Kidney tubule cell (primary cell): ENCODE measurements at regions not wholly inside any gene's neighbourhood (a gene's known extent, or its start where the extent isn't known, plus 50 kb on each side); places are given as distances from the start of the nearest gene placed in this dataset.
"Not testable (repeated sequence)": the region's sequence is repeated elsewhere in the genome, so short reads cannot be mapped to it uniquely, and the experiment has no call there.

Source experiments
- DNase-seq: peaks from one replicate; pipeline ENCODE4 v3.0.0-alpha.2; 2018; ENCODE audit warnings: low spot score

DNA sequence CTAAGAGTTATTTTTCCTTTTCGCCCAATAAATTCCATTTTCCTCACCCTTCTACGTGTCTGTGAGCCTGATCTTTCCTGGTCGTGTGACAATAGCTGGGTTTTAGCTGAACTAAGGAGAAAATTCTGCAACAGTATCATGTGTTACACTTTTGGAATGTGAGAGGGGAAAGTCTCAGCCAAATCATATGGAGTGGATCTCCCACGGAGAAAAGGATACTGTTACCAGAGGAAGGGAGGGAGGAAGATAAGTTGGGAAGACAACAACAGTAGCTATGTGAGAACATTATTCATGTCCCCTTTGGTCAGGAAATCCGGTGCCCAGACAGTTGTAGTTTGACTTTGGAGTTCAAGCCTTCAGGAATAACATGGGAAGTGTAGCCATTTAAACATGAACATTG is 584.0 kb upstream of the RAG2 start:
- DNase-seq = no peak

DNA sequence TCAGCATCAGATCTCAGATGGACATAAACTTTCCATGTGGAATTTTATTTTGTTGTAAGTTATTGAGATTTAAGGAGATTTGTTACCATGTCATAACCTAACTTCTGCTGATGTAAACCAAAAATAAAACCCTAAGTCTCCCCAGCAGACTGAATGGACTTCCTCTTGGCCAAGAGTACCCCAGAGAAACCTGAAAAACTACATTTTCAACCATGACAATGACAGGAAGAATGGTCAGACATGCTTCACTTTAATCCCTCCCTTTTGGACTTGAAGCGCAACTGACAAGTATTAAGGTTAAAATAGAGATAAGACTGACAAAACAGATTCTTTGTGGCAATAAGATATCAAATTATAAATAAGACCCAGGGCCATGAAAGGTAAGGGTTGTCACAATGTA is 579.7 kb upstream of the RAG2 start:
- DNase-seq = no peak

DNA sequence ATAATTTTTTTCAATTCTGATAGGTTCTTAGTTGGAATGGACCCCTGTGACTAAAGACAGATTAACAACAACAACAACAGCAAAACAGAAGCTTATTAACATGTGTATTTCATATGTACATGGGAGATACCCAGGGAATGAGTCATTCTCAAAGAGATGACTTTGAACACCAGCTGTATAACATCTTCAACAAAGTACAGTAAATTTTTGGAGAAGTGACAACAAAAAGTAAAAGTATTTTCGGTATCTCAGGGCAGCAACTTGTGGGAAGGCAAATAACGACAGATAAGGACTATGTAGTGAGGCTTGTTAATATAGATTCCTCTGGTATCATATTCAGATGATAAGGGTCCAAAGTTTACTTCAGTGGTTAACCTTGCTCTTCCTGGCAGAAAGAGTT is 573.4 kb upstream of the RAG2 start:
- DNase-seq = no peak

DNA sequence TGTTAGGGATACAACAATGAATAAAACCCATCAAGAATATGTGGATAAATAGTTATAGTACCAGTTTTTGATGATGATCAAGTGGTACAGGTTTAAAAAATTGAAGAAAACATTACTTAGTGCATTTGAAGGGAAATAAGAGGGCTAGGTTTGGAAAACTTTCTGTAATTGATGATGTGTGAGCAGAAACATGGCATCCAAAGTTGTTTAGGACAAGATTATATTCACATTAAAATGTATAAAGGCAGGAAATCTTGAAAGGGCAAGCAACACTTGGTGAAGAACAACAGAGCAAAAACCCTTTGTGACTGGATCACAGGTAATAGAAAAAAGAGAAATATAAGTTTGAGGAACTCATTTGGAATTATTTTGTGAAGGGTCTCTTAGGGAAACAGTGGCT is 572.3 kb upstream of the RAG2 start:
- DNase-seq = no peak

DNA sequence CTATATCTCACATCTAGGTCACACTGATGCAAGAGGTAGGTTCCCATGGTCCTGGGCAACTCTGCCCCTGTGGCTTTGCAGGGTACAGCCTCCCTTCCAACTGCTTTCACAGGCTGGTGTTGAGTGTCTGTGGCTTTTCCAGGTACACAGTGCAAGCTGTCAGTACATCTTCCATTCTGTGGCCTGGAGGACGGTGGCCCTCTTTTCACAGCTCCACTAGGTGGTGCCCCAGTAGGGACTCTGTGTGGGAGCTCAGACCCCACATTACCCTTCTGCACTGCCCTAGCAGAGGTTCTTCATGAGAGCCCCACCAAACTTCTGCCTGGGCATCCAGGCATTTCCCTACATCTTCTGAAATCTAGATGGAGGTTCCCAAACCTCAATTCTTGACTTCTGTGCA is 547.4 kb upstream of the RAG2 start:
- not testable (repeated sequence) for DNase-seq

DNA sequence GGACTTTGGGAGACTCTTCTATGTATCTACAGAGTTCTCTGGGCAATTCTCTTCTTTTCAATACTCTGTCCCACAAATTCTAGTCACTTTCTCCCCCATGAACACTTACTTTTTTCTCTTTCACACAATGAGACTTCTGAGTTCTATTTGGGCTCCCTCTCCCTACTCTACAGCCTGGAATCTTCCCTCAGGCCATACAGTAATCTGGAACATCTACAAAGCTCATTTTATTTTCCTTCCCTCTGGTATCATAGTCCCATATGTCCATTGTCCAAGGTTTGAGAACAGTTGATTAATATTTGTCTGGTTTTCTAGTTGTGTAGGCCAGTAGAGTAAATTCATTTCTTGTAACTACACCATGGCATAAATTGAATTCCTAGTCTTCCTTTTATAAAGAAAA is 544.6 kb upstream of the RAG2 start:
- no peak for DNase-seq

DNA sequence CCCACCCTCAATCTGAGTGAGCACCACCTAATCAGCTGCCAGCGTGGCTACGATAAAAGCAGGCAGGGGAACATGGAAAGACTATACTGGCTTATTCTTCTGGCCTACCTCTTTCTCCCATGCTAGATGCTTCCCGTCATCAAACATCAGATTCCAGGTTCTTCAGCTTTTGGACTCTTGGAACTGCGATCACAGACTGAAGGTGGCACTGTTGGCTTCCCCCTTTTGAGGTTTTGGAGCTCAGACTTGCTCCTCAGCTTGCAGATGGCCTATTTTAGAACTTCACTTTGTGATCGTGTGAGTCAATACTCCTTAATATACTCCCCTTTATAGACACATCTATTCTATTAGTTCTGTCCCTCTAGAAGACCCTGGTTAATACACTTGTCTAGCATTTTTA is 543.7 kb upstream of the RAG2 start:
- DNase-seq = no peak

DNA sequence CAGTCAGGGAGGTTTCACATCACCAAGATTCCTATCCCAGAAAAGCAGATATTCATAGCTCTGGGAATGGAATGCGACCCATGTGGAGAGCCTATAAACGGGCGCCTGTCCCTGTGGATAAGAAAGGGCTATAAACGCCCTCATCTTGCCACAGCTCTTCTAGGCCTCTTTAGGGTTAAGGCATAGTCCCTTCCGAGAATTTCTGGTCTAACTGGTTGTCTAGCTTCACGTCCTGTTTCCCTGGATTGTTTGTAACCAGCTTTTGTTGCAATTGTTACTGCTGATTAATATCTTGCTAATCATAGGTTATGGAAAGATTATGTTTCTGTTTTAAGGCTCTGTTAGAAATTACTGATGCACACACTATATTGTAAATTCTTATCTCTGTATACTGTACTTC is 537.6 kb upstream of the RAG2 start:
- DNase-seq = not testable (repeated sequence)

DNA sequence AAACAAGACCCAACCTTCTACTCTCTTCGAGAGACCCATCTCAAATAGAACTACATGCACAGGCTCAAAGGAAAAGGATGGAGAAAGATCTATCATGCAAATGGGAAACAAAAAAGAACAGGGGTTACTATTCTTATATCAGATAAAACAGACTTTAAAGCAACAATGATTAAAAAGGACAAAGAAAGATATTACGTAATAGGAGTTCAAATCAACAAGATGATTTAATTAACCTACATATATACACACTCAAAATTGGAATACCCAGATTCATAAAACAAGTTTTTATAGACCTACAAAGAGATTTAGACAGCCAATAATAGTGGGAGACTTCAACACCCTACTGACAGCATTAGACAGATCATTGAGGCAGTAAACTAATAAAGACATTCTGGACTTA is 536.6 kb upstream of the RAG2 start:
- no peak for DNase-seq

DNA sequence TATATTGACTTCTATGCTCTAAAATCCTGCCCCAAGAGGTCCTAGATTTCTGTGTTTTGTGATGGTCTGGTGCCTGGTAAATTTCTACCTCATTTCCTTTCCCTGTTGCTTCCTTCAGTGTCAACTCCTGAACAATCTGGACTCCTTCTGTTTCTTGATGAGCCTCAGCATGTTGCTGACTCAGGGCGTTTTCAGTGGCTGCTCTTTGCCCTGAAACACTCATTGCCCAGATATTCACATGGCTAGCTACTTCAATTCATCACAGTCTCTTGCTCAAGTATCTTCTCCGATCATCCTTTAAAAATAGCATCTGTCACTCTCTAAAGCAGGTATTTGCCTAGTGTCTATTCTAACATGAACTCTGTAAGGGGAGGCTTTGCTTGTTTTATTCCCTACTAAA is 526.3 kb upstream of the RAG2 start:
- DNase-seq = peak; percentile 12

DNA sequence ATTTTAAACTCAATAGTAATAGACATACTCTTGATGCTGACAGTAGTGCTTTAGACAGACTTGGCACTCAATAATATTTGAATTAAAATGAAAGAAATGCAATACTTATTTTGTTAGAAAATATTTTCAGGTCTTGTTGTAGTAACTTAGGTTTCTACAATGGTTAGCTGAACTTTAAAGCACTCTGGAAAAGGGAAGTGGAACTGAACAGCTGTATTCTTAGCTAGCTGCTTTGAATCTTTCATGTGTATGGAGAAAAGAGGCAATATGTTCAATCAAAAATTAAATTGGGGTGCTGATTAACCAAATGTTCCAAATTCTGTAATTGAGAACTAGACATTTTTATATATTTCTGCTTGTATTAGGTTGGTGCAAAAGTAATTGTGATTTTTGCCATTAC is 517.9 kb upstream of the RAG2 start:
- no peak for DNase-seq

DNA sequence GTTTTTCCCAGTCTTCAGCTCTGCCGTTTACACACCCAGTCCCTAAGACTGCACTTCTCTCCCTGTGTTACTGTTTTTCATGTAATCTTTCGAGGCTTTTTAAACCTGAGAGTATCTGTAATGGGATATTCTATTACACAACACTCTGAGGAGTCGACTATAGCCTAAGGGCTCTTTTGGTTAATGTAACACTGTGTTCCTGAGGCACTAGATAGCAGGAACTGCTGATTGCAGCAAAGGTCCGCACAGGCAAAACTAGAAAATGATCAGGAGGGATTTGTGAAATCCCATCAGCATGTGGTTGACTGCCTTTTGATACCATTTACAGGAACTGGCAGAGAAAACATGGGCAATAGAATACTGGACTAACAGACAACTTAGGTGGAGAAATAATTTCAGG is 512.3 kb upstream of the RAG2 start:
- DNase-seq = no peak

DNA sequence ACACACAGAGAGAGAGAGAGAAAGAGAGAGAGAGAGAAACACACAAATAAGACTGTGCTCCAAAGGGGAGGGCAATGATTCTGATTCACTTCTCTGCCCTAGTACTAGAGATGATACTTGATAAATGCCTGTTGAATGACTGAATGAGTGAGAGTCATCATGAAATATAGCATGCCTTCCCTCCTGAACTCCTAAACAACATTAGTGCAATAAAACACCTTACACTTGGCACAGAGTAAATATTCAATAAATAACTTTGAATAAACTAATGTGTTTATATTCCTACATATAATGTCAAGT is 511.2 kb upstream of the RAG2 start:
- no peak for DNase-seq

DNA sequence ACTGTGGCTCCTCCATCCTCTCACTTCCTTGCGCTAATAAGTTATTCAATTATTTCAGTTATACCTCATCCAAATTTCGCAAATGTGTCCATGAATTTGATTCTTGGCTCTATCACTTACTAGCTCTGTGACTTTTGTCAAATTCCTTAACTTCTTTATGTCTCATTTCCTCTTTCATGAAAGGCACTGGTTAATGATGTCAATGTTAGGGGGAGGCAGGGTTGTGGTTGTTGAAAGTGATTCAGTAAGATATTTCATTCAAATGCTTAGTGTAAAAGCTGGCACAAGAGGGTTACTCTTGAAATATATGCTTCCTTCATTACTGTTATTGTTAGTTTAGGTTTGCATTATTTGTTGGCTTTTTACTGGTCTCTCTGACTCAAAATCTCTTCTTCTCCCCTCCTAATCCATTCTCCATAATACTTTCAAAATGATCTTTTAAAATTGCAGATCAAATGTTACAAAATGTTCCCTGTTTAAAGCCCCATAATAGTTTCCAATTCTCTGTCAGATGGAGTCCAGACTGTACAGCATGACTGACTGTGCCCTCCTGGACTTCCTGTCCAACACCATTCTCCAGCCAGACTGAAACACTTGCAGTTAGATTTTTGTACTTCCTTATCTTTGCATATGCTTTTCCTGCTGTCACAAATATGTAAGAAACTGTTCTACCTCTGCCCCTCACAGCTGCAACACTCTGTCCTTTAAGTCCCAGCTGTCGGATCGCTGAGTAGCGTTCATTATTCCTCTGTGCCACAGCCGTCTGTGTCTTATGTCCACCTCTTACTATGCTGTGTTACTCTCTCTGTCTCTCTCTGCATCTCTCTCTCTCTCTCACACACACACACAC is 510.6 kb upstream of the RAG2 start:
- DNase-seq = peak; percentile 15

DNA sequence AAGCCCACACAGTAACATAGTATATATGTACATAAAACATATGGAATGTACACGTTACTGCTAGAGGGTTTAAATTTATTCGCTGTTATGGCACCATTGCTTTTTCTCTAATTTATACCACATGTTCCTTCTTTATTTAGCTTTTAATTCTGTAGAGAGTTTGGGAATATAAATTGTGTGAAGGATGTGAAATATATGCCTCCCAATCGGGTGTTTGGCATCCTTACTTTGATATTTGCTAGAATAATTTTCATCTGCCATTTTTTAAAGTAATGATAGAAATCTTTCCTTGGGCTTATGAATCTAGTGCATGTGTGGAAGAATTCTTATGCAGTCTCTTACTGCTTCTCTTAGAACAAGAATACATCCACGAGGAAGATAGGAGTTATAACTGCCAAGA is 509.8 kb upstream of the RAG2 start:
- no peak for DNase-seq

DNA sequence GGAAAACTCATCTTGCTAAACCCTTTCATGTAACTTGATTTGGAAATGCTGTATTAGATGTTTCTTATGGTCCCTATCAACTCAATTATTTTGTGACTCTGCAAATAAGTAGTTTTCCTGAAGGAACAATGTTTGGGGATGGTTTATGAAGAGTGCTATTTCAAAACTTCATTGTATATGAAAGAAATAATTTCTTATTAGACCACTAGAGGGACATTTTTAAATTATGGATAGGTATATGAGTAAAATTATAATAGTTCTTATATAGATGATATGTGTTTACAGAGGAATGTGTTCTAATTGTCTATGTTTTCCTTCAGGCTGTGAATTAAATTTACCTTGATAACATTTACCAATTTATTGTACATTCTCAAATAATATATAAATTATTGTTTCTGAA is 509.4 kb upstream of the RAG2 start:
- no peak for DNase-seq

DNA sequence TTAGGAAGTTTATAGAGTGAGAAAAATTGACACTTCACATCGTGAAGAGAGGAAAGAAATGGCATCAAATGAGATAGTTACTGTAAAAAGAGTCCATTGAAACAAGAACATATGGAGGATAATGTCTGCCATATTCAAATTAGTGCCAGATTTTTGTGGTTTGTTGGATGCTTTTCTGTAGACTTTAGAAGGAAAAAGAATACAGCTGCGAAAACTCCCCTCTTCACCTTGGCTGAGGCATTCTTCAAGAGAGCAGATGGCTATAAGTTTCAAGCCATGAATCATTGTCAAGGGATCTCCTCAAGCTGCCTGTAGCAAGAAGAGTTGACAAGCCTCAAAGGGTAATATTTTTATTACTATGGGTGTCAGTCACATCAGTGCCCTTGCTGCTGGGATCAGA is 507.4 kb upstream of the RAG2 start:
- DNase-seq = no peak

DNA sequence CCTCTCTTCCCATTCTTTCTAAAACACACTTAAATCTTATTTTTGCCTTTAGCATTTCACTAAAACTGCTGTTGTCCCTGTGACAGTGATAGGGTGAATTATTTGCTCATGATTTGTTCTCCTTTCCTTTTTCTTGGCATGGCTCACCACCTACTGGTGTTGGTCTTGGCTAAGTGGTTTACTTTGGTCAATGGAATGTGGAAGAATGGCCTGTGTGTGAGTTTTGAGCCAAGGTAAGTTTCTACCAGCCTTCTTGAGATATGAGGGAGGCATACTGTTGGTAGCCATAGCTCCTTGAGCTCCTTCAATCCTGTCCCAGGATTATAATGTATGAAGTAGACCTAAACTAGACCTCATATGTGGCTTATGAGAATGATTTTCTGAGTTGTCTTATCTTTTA is 506.3 kb upstream of the RAG2 start:
- no peak for DNase-seq

DNA sequence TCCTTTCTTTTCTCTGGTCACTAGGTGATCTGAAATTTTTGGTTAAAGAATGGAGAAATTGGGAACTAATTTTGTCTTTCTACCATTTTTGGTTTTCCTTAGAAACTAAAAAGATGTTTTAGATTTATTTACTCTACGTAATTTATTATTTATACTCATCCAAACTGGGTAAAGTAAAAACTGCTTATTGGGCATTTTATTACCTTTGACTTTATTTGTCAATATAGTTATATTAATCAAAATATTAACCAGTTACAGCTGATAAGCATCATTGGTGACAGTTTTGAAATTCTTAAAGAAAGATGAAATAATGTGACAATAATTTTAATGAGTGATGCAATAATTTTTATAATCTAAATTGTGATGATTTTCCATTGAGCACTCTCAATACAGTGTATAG is 502.0 kb upstream of the RAG2 start:
- no peak for DNase-seq

DNA sequence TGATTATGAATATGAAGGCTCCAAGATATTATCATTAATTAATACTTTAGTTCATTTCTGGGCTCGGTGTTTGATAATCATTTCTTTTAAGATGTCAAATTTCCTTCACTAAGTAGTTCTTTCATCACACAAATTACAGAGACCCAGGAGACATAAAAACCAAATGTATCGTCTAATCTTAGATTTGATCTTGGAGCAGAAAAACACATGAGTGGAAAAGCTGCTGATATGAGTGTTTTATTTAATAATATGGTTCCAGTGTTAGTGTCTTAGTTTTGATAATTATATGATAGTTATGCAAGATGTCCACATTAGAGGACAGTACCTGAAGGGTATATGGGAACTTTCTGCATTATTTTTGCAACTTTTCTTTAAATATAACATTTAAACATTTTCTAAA is 494.5 kb upstream of the RAG2 start:
- DNase-seq = no peak

DNA sequence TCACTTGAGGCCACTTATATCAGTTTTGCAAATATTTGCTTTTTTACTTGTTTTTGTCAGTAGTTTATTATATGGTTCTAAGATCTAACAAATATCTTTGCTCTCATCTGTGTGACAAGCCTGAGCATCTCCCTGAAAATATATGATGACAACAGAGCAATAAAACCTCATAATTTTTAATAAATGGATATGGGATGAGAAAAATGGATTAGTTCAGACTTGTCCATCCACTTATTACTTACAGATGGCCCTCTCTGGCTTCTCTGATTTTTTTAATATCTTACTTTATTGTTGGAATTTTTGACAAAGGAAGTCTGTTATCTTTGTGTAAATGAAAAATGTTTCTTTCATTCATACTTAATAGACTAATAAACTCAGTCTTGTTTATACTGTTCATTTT is 491.4 kb upstream of the RAG2 start:
- DNase-seq = no peak

DNA sequence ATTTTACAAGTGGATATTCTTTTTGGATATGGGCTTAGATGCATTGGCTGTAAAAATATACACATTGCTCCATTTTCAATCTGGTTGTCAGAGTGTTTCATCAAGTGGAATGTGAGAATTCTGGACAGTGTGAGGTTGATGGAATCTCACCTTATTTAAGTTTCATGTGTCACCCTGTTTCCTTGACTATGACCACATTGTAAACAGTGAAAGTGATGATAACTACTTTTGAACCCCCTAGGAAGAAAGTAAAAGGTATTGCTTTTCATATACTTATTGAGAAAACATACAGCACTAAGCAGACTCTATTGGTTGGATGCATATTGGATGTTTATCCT is 490.5 kb upstream of the RAG2 start:
- no peak for DNase-seq

DNA sequence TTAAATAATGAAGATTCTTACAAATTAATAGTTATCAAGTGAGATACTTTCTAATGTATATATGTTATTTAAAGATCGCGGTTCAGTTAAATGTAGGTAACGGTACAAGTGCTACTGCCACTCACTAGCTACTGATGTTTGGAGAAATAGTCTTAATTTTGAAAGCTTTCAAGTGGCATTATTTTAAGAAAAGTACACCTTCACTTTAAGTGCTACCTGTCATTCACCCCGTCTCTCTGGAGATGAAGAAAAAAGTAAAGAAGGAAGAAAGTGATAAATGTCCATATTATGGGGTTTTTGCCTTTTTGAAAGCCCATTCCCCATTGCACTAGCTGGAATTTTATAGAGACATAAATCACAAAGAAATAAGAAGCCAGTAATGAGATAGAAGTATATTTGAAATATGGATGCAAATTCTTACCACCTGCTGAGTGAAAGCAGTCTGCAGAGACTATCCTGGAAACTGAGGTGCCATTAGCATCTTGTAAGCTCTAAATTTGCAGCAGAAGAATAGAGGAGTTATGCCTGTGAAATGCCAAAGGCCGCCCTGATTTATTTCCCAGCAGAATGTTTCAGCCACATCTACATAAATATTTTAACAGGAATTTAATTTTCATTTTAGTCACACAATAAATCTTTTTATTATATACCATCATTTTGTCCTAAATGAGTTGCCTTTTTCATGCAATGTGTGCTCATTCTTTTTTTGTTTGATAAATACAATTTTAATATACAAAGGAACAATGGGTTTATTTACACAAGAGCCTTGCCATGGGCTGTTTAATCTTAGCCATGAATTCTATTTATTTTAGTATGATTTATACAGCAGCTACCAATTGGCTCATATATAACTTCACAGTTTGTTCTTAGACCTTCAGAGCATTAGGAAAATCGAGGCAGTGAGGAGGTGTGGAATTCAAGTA is 489.9 kb upstream of the RAG2 start:
- DNase-seq = no peak

DNA sequence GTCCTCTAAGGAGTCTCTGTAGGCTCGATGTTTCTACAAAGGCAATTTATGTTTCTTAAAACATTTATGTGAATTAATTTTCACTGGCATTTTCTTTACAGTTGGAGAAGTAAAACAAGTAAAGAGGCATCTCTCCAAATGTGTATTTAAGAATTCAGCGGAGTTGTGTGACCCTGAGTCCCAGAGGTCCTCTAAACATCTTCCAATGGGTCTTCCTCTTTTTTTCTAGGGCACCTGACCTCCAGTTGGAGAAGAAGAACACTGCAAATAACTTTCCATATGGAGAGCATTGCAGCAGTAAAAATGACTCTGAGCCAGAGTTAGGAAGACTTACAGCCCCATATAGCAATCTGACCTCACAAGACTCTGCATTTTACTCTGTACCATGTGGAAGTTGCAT is 480.5 kb upstream of the RAG2 start:
- no peak for DNase-seq
